ENCODE measurements at regions not wholly inside any gene's neighbourhood (a gene's known extent, or its start where the extent isn't known, plus 50 kb on each side); places are given as distances from the start of the nearest gene placed in this dataset.
A peak's percentile ranks its signal among the peaks of the same experiment; 100 is the strongest.

DNA sequence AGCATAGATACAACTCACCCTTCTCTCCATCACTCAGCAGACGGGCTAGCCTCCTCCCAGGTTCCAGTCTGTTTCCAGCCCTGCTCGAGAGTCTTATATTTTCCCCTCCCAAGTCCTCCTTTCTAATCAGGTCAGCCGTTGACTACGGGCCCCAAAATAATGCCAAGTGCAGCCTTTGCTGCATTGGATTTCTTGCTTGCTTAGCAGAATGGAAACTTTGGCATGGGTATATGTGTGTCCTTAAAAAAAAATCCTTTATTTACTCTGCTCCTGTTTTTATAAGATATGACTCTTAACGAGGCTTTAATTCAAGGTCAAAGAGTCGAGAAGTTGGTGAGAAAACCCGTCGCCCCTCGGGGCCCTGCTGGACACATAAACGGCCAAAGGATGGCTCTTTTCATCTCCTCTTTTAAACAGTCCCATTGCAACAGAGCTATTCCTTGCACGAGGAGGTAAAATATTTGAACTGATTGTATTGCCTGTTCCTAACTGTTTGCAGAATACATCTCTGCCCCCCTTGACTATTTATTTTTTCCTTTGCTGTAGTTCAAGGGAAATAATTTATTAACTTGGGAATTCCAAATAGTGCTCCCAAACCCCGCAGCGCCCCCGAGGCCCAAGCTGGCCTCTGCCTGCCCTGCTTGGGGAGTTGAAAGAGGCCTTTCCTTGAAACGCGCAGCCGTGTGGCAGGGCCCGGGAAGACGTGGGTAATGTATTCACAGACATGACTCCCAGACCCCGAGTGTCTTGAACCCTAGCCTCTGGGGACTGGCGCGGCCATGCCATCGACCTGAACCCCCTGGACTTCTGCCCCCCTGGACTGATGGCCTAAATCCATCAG is 156.5 kb upstream of the MYL2 start:
- no peak for ATAC-seq
- no peak for DNase-seq

GRCh38 chr12:111076199-111076598 is 155.8 kb upstream of the MYL2 start:
- DNase-seq (no peak), ATAC-seq (no peak)
- intact Hi-C loops (cut with DNase I) = no loop called here

More for the DNA sequence above, 156.5 kb upstream of the MYL2 start:
- intact Hi-C loops (cut with DNase I) = no loop called here

GRCh38 chr12:111074965-111075364 is 154.6 kb upstream of the MYL2 start:
- no peak for ATAC-seq
- no peak for DNase-seq
- intact Hi-C loops (cut with DNase I) = no loop called here

DNA sequence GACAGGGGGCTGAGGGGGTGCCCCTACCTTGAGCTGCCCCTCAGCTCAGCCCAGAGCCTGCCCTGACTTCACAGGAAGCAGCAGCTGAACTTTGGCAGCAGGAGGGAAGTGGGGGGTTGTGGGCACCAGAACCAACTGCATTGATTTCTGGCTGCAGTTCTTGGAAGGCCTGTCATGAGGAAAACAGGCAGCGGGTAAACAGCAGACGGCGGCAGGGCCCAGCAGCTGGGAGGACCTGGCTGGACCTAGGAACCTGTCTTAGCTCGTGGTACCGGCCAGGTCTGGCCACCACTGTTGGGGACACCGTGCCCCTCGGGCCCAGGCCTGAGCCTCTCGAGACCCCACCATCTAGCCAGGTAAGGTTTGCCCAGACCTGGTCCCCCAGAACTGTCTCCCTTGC is 154.2 kb upstream of the MYL2 start:
- intact Hi-C loops (cut with DNase I) = no loop called here
- ATAC-seq (no peak), DNase-seq (no peak)

DNA sequence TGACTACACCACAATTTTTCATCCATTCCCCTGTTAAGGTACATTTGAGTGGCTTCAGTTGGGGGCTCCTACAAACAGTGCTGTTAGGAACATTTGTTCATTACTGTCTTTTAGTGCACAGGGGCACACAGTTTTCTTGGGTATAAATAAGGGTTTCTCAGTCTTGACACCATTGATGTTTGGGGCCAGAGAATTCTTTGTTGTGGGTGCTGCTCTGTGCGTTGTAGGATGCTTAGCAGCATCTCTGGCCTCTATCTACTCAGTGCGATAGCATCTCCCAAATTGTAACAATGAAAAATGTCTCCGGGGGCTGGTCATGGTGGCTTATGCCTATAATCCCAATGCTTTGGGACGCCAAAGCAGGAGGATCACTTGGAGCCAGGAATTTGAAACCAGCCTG is 153.0 kb upstream of the MYL2 start:
- DNase-seq (no peak), ATAC-seq (no peak)
- intact Hi-C loops (cut with DNase I) = no loop called here

GRCh38 chr12:111072299-111072698 is 151.9 kb upstream of the MYL2 start:
- DNase-seq (no peak), ATAC-seq (no peak)
- intact Hi-C loops (cut with DNase I) = no loop called here

DNA sequence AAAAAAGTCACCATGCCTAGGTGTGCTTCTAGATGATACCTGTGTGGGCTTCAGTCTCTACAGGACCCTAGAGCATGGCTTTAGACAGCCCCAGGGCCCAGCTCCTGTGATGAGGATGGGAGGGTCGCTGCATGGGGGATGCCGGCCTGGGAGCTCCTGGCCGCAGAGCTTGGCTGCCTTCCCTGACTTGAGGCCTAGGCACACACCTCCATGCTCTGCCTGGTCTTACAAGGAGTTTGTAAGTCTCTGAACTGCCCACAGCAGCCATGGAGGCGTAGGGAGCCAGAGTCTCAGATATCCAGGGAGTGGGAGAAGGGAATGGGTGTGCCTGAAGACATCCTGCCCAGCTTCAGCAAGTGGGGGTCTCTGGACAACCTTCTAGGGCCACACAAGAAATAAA is 149.5 kb upstream of the MYL2 start:
- intact Hi-C loops (cut with DNase I) = no loop called here
- ATAC-seq = no peak

GRCh38 chr12:111068290-111068689 is 147.9 kb upstream of the MYL2 start:
- no peak for DNase-seq
- intact Hi-C loops (cut with DNase I) = no loop called here
- ATAC-seq = no peak

More for the DNA sequence above, 149.5 kb upstream of the MYL2 start:
- no peak for DNase-seq

DNA sequence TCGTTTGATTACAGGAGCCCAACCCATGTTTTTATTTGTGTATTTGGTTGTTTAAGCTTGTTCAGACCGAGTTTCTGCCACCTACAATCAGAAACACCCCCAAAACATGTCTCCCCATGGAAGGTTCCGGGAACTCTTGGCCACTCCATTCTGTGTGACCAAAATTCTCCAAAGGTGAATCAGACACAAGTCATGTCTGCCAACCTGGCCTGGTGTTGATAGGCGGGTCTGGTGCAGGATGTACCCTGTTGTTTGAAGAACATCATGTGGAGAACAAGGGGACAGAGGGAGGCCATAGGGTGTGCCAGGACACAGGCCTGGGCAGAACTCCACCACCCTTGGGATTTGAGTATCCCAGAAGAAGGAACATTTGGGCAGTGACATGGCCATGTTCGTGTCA is 147.1 kb upstream of the MYL2 start:
- intact Hi-C loops (cut with DNase I) = no loop called here
- ATAC-seq = no peak
- DNase-seq = no peak

DNA sequence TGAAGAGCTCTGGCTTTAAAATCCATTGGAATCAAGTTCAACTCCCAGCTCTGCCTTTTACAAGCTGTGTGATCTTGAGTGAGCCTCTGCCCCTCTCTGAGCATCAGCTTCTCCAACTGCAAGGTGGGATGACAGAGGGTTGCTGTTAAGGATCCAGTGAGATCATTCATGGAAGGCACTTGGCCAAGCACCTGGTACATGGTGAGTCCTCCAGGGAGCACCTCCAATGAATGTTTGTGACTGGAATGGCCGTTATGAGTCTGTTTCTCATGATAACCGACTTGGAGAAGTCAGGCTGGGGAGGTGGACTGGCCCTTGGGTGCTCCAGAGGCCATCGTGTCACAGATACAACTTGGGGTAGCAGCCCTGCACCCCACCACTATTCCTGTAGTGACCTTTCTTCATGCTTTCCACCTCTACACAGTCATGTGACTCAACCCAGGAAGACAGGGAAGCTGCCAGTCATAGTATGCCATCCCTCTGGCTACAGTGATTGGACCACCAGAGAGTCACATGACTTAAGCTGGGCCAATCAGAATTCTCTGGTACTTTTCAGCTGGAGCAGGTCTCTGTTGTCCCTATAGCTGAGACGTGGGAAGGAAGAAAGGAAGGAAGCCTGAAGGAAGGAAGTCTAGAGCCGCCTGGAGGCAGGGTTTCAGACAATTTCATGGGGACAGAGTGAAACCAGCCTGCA is 146.5 kb upstream of the MYL2 start:
- intact Hi-C loops (cut with DNase I) = no loop called here
- DNase-seq = no peak
- no peak for ATAC-seq

DNA sequence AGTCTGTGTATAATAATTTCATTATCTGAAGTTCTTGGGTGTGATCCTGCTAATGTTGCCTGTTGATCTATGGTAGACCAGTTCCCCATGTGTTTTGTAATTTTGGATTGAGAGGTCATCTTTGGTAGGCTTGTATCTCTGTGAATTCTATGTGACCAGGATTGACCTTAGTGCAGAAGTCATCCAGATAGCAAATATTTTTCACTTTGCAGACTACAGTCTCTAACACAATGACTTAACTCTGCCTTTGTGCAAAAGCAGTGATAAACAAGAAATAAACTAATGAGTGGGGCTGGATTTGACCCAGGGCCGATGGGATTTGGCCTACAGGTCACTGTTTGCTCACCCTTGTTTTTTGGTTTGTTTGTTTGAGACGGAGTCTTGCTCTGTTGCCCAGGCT is 144.6 kb upstream of the MYL2 start:
- DNase-seq (no peak), ATAC-seq (no peak)
- intact Hi-C loops (cut with DNase I) = no loop called here

GRCh38 chr12:111064154-111064553 is 143.8 kb upstream of the MYL2 start:
- no peak for ATAC-seq

DNA sequence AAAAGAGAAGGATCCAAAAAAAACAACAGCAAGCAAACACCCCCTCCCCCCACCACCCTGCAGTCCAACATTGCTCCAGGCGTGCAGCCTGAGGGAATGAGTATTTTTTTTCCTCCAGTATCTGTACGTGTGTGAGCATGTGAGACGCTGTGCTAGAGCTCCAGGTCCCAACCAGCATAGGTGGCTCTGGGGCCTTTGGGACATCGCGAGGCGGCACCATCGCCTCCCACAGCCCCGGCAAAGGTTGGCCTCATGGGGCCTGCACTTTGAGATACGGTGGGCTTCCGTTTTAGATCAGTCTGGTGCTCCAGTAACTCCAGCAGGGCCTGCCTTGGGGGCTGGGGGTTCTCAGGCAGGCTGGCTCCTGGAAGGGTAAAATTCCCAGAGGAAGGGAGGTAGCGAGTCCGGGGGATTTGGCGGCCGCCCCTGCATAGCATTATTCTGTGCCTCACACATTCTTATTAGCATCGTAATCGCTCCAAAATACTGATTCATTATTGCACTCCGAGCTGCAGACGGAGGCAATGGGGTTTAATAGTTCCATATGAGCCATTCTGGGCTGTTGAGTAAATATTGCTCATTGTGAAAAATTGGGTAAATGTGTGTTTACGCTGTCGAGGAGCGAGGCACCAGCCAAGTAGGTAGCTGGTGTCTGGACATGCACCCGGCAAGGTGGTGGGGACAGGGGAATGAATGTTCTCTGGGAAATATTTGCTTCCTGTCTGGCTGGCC is 143.1 kb upstream of the MYL2 start:
- DNase-seq = no peak
- no peak for ATAC-seq
- intact Hi-C loops (cut with DNase I) = no loop called here

More at GRCh38 chr12:111064154-111064553, 143.8 kb upstream of the MYL2 start:
- intact Hi-C loops (cut with DNase I) = no loop called here
- no peak for DNase-seq

DNA sequence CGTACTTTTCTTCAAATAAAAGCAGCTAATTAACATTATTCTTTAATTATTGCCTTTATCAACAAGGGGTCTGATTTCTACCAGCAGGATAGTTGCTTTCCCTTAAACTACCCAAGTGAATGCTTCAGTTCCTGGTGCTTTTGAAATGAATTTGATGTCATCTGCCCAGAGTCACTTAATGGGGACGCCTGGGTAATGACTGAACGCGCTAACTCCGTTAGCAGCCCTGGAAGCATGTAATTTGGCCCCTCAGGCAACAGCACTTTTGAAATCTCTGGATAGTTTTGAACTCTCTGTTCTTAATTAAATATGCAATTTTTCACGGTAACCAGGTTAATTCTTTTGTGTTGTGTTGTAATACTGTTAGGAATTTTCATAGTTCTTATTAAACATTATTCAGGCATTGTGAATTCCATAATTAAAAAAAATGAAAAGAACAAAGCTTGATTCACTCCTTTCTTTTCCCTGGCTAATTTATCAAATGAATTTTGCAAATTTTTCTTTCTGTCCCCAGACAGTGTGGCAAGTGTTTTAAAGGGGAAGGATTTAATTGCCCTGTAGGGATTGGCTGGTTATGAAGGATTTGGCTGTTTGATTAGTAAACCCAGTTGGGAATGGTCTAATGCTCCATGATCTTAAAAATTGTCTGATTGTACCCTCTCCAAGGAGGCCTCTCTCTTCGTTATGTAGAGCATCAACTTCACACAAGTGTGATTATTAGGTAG is 137.5 kb upstream of the MYL2 start:
- DNase-seq (no peak), ATAC-seq (no peak)
- intact Hi-C loops (cut with DNase I) = no loop called here

GRCh38 chr12:111056618-111057521 is 136.5 kb upstream of the MYL2 start:
- DNase-seq (no peak), ATAC-seq (peak; percentile 39 to 65)
- intact Hi-C loops (cut with DNase I) = no loop called here

- intact Hi-C loops (cut with DNase I) = no loop called here
- ATAC-seq (no peak), DNase-seq (no peak)
Measured at GRCh38 chr12:111055181-111055880, 135.0 kb upstream of the MYL2 start.

DNA sequence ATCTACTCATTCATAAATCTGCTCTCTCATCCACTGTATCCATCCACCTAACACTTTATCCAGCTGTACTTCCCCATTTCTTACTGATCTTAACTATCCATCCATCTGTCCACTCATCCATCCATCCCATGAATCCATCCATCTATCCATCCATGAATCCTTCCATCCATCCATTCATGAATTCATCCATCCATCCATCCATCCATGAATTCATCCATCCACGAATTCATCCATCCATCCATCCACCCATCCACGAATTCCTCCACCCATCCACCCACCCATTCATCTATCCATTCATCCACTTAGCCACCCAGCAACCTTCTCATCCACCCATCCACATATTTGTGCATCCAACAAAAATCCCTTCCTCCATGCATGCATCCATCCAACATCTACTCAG is 128.6 kb upstream of the MYL2 start:
- DNase-seq (no peak), ATAC-seq (no peak)
- intact Hi-C loops (cut with DNase I) = no loop called here

DNA sequence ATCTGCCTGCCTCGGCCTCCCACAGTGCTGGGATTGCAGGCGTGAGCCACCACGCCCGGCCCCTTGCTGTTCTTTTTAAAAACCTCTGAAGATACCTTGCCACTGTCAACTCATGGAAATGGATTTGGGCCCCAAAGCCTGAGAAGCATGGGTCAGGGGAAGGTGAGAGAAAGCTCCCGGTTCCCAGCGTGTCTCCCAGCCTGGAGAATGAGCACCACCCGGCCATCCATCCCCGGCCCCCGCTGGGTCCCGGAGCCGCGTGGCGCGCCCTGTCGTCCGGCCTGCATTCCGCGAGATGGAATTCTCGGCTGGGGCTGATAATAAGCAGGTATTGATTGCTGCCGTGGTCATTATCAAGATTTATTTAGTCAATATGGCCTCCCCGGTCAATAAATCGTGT is 126.5 kb upstream of the MYL2 start:
- intact Hi-C loops (cut with DNase I) = no loop called here
- ATAC-seq = no peak
- DNase-seq = no peak

All from left cardiac atrium (tissue), 4 donors.